HG02759 (cell line): ENCODE measurements at regions not wholly inside any gene's neighbourhood (a gene's known extent, or its start where the extent isn't known, plus 50 kb on each side); places are given as distances from the start of the nearest gene placed in this dataset.
"Not testable (repeated sequence)": the region's sequence is repeated elsewhere in the genome, so short reads cannot be mapped to it uniquely, and the experiment has no call there.

Experiments
- ATAC-seq: cut with Tn5 transposase; IDR thresholded peaks from one replicate; pipeline ENCODE4 v1.9.1; 2021; ENCODE audit warnings: mild to moderate bottlenecking, moderate library complexity; ENCODE audit not compliant: unreplicated experiment

- ATAC-seq: peak; percentile 80
These were observed 526.6 kb upstream of the CCDC196 start for GRCh38 chr14:65959563-65960024.

- ATAC-seq: peak; percentile 57
These were observed 525.2 kb upstream of the CCDC196 start for GRCh38 chr14:65961004-65961403.

- no peak for ATAC-seq
These were observed 523.2 kb upstream of the CCDC196 start for GRCh38 chr14:65962952-65963351.

GRCh38 chr14:65964366-65964765 is 521.8 kb upstream of the CCDC196 start:
- no peak for ATAC-seq

GRCh38 chr14:65966188-65966587 is 520.0 kb upstream of the CCDC196 start:
- no peak for ATAC-seq

- no peak for ATAC-seq
These were observed 513.8 kb upstream of the CCDC196 start for GRCh38 chr14:65972346-65972870.

GRCh38 chr14:65972891-65973290 is 513.3 kb upstream of the CCDC196 start:
- no peak for ATAC-seq

GRCh38 chr14:65975865-65976264 is 510.3 kb upstream of the CCDC196 start:
- no peak for ATAC-seq

GRCh38 chr14:65976761-65977404 is 509.3 kb upstream of the CCDC196 start:
- ATAC-seq: no peak

GRCh38 chr14:65981192-65981843 is 504.9 kb upstream of the CCDC196 start:
- no peak for ATAC-seq

GRCh38 chr14:65986041-65986440 is 500.1 kb upstream of the CCDC196 start:
- ATAC-seq: no peak

GRCh38 chr14:65989981-65990380 is 496.2 kb upstream of the CCDC196 start:
- ATAC-seq: no peak

- ATAC-seq: no peak
These were observed 495.1 kb upstream of the CCDC196 start for GRCh38 chr14:65991104-65991503.

GRCh38 chr14:65991935-65992334 is 494.2 kb upstream of the CCDC196 start:
- ATAC-seq: not testable (repeated sequence)

- no peak for ATAC-seq
These were observed 493.1 kb upstream of the CCDC196 start for GRCh38 chr14:65993103-65993502.

- no peak for ATAC-seq
These were observed 492.2 kb upstream of the CCDC196 start for GRCh38 chr14:65993996-65994395.

- no peak for ATAC-seq
These were observed 488.8 kb upstream of the CCDC196 start for GRCh38 chr14:65997347-65997746.

- ATAC-seq: no peak
These were observed 486.3 kb upstream of the CCDC196 start for GRCh38 chr14:65999865-66000264.

GRCh38 chr14:66000766-66001165 is 485.4 kb upstream of the CCDC196 start:
- no peak for ATAC-seq

GRCh38 chr14:66001356-66001755 is 484.8 kb upstream of the CCDC196 start:
- ATAC-seq: no peak

GRCh38 chr14:66003082-66003730 is 483.0 kb upstream of the CCDC196 start:
- no peak for ATAC-seq

GRCh38 chr14:66005900-66006434 is 480.2 kb upstream of the CCDC196 start:
- no peak for ATAC-seq
